HG03442 (cell line): ENCODE measurements at regions not wholly inside any gene's neighbourhood (a gene's known extent, or its start where the extent isn't known, plus 50 kb on each side); places are given as distances from the start of the nearest gene placed in this dataset.

Experiments used
- ATAC-seq: cut with Tn5 transposase; IDR thresholded peaks from one replicate; pipeline ENCODE4 v1.9.1; 2021; ENCODE audit warnings: mild to moderate bottlenecking, moderate library complexity; ENCODE audit not compliant: unreplicated experiment

- ATAC-seq, result no peak
Observed at GRCh38 chr21:31502537-31503143, 156.9 kb upstream of the SOD1 start.

DNA sequence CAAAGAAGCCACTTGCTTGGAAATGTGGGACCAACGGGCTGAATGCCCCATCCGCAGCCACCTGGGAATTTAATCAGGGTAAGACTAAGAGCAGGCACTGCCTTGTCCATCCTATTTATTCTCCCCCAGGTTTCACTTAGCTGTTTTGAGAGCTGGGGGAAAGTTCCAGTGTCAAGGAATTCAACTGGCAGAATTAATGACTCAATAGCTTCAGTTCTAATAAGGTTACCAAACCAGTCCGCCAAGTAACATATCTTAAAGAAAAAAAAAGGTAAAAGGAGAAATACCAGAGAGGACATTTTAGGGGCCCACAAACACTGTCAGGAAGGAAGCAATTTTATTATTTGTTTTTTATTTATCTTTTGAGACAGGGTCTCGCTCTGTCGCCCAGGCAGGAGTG, 157.6 kb upstream of the SOD1 start:
- ATAC-seq, result no peak

DNA sequence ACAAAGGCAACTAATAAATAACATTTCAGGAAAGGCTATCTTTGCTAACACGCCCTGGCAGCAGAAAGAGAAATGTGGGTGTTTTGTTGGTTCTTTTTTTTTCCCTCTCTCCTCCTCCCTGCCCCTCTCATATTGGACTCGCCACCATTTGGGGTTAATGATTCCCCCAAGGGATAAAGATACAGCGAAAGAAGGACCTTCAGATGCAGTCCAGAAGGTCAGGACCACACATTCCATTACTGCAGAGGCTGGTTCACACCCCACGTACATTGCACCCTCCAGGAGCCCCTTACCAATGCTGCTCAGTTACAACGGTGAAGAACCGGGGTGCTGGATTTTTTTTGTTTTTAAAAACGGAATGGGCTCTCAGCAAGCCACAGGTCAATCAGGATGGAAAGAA, 156.9 kb upstream of the TIAM1 start:
- no peak for ATAC-seq

DNA sequence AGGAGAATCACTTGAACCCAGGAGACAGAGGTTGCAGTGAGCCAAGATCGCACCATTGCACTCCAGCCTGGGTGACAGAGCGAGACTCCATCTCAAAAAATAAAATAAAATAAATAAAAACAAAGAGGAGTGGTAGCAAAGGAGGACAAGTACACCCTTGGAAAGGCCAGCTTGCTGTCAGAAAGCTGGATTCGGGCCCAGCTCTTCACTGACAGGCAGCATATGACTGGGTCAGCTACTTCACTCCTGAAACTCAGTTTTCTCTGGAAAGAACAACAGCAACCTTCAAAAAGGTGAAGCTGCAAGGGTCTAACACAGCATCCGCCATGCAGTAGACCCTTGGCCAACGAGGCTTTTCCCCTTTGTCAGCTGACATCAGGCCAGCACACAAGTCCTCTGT, 156.0 kb upstream of the TIAM1 start:
- no peak for ATAC-seq

DNA sequence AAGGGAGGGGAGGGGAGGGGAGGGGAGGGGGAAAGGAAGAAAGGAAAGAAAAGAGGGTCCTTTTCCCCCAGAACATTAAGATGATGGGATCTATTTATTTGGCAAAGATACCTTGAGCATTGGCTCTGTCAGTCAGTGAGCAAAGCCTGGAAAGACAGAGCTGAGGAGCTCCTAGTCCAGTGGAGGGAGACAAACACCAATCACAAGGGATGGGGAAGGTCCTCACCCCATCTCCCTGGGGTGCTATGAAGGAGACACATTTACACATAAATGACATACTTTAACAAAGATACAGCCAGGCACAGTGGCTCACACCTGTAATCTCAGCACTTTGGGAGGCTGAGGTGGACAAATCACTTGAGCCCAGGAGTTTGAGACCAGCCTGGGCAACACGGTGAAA, 154.9 kb upstream of the TIAM1 start:
- ATAC-seq, result no peak

GRCh38 chr21:31497914-31498313, 153.9 kb upstream of the TIAM1 start:
- no peak for ATAC-seq

GRCh38 chr21:31493350-31493880, 149.4 kb upstream of the TIAM1 start:
- ATAC-seq, result no peak

- no peak for ATAC-seq
Observed at GRCh38 chr21:31491617-31492016, 147.6 kb upstream of the TIAM1 start.

DNA sequence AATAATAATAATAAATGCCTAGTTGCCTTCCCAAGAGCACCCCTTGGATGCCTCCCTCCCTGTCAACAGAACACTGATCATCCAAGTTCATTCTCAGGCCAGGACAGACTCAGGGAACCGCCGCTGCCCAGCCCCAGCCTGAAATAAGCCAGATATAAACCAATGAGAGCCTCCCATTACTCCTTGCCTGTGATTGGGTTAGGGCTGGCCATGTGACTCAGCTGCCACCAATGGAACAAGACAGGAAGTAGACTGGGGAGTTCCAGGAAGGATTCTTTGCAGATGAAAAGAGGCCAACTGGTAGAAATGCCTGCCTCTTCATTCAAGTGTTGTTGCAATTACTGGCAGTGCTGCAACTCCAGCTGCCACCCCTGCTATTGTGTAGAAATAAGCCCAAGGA, 146.4 kb upstream of the TIAM1 start:
- ATAC-seq, result no peak

DNA sequence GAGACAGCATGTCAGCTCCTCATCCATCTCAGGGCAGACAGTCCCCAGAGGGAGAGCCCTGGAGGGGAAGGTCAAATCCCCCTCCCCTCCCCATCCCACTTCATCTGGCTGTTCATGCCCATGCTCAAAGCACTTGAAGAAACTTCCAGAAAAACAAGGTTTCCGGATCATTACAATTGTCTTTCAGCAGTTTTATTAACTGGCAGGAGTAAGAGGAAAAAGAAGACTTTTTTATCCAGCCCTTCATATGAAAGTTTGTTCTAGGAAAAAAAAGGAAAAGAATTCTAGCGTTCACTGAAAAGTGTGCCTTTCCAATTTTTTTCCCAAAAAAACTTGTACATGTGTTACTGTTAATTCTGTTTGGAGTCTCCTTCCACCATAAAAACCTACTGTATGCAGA, 145.7 kb upstream of the TIAM1 start:
- ATAC-seq, result no peak

- ATAC-seq, result no peak
Observed at GRCh38 chr21:31489014-31489413, 145.0 kb upstream of the TIAM1 start.

GRCh38 chr21:31484219-31484618, 140.2 kb upstream of the TIAM1 start:
- no peak for ATAC-seq

GRCh38 chr21:31483146-31483545, 139.1 kb upstream of the TIAM1 start:
- ATAC-seq, result no peak

DNA sequence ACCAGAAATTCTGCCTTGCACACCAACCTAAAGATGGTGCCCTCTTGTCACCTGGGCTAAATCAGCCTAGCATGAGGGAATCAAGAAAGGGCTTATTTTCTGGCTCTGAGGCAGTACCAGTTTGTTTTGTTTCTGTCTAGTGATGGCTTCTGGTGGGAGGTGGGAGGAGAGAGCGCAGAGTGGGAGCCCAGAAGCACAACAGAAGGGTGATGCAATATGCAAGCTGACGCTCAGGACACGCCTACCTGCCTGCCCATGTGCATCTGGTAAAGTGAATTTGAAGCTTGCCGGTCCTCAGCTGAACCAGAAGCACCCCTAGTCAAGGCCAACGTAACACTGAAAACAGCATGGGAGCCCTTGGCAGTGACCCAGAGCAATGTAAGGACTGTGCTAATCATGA, 138.4 kb upstream of the TIAM1 start:
- no peak for ATAC-seq

DNA sequence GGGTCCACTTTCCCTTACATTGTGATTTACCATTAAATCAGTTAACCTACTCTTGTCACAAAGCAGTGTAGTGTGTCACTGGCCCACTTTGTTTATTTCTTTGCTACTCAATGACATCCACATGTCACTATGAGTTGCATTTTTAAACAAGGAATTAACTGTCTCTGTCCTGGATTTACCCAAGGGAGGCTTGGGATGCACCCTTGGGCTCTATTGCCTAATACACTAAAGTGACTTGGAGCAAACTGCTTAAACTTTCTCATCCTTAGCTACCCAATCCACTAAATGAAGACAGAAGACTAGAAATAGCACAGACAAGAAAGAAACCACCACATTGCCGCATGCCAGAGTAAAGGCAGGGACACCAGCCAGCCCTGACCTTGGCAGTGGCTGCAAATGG, 136.2 kb upstream of the TIAM1 start:
- no peak for ATAC-seq

GRCh38 chr21:31479714-31480113, 135.7 kb upstream of the TIAM1 start:
- no peak for ATAC-seq

DNA sequence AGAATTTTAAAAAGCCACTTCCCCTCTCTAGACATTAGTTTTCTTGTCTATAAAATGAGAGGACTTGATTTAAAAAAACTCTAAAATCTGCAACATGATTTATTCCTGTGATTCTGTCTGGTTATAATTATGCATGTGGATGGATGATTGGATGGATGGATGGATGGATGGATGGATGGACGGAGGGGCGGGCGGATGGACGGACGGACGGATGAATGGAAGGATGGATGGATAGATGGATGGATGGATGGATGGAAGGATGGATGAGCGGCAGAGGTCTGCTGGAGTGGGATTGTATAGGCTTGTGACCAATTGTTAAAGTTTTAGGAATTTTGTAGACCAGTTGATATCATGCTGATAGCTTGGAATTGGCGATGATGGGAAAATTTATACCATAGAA, 135.2 kb upstream of the TIAM1 start:
- no peak for ATAC-seq

- no peak for ATAC-seq
Observed at GRCh38 chr21:31476263-31477022, 132.4 kb upstream of the TIAM1 start.

DNA sequence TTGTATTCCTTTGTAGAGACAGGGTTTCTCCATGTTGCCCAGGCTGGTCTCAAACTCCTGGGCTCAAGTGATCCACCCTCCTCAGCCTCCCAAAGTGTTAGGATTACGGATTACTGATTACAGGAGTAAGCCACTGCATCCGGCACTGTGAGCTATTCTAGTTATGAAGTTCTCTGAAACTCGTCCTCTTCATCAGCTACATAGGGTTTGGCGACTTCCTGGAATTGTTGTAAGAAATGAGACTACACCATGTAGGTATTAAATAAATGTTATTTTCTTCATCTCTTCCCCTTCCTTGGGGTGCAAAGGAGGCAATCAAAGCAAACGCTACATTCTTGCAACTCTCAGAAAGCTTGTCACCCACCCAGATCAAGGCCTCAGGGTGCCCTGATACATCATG, 131.2 kb upstream of the TIAM1 start:
- ATAC-seq, result no peak

- no peak for ATAC-seq
Observed at GRCh38 chr21:31473685-31474345, 129.8 kb upstream of the TIAM1 start.

GRCh38 chr21:31471865-31472264, 127.8 kb upstream of the TIAM1 start:
- no peak for ATAC-seq
